GM18511 (cell line): ENCODE measurements at regions not wholly inside any gene's neighbourhood (a gene's known extent, or its start where the extent isn't known, plus 50 kb on each side); places are given as distances from the start of the nearest gene placed in this dataset.

ENCODE experiments used
- ATAC-seq: cut with Tn5 transposase; IDR thresholded peaks from one replicate; pipeline ENCODE4 v1.9.1; 2021; ENCODE audit warnings: mild to moderate bottlenecking, moderate library complexity; ENCODE audit not compliant: unreplicated experiment

DNA sequence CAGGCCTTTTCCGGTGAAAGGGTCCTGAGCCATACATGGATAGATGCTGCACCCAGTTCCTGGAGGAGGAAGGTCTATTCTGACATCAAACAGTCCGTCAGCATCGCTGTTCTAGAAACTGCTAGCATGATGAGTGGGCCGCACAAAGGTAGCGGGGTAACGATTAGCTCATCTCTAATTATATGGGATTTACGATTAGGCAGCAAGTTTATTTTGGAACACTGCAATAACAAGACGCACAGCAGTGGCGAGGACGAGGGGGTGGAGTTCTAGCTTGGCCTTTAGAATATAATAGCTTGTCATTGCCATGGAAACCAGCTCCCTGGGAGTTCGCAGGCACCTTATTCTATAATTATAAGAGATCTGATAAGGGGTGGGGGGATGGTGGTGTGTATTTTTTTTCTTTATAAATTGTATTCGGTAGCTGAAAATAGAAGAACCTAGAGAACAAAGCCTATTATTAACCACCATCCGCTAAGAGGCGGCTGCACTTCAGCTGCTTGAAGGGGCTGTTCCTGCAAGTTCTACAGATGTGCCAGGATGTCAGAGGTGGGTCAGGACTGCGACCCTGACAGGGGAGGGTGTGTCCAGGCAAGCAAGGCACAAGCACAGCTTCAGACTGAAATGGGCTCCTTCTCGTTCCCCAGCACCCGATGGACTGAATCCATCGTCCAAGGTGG lies 311.0 kb downstream of the AGTPBP1 start:
- ATAC-seq, result no peak

- no peak for ATAC-seq
Observed at GRCh38 chr9:85428230-85428629, 313.5 kb downstream of the AGTPBP1 start.

DNA sequence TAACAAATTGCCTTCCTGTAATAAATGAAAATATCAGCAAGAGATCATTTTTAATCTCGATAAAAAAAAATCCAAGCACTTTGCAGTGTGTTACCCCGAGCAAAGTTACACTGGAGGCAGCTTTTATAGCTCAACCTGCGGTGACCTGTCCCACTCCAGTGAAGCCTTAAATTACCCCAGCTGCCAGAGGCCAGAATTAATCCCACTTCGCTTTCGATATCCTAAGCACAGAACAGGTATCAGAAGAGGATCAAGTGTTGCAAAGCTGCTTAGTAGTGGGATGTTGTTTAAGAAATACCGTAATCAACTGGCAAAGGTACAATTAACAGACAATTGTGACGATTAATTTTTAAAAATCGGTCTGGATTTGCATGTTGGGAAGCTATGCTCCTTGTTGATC lies 314.0 kb downstream of the AGTPBP1 start:
- no peak for ATAC-seq

DNA sequence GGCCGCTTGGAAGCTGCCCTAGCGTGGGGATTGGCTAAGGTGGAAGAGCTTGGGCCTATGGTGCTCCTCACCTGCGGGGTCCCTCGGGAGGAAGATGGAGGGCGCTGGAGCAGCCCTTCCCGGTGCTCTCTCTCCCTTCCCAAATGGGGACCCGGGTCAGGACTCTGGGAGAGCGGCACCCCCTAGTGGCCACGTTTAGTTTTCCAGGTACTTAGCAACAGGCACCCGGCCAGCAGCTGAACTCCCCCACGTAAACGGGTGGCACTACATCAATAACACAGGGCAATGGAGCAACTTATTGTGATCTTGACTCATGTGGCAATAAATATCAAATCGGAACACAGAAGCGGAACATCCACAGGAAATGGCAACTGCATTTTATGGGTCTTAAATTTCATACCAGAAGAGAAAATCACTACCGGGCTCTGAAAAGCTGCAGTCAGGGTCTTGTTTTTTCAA lies 316.6 kb downstream of the AGTPBP1 start:
- peak; percentile 72 for ATAC-seq

- no peak for ATAC-seq
Observed at GRCh38 chr9:85423422-85423821, 318.3 kb downstream of the AGTPBP1 start.

GRCh38 chr9:85421641-85422040 lies 320.1 kb downstream of the AGTPBP1 start:
- no peak for ATAC-seq

DNA sequence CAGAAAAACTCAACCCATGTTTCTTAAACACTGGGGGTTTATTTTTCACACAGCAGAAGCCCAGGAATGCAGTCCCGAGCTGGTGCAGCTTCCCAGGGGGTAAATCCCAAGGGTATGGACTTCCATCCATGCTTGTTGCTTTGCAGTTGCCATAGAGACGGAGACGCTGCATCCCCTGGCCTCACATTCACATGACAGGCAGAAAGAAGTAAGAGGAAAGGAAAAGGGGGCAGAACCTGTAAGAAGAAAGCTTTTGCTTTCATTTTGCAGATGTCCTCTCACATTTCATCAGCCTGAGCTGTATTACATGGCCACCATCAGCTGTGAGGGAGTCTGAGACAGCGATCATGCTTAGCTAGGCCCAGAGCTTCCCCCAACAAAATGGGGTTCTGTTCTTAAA lies 321.0 kb downstream of the AGTPBP1 start:
- ATAC-seq, result no peak

DNA sequence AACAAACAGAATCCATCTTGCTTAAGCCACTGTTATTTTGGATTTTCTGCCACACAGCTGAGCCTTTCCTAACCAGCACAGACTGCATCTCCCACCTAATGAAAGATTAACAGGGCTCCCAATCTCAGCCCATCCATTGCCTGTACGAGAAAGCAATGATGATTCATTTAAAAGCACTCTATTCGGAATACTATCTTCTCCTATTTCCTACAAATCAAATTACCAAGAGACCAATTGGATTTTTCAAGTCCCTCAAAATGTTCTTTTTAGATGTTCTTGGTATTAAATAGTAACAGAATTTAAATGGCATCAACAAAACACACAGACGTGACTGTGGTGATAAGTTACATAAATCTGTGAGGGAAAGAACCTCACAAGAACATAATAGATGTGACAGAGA lies 324.1 kb downstream of the AGTPBP1 start:
- no peak for ATAC-seq

GRCh38 chr9:85416715-85417114 lies 325.0 kb downstream of the AGTPBP1 start:
- ATAC-seq, result no peak

DNA sequence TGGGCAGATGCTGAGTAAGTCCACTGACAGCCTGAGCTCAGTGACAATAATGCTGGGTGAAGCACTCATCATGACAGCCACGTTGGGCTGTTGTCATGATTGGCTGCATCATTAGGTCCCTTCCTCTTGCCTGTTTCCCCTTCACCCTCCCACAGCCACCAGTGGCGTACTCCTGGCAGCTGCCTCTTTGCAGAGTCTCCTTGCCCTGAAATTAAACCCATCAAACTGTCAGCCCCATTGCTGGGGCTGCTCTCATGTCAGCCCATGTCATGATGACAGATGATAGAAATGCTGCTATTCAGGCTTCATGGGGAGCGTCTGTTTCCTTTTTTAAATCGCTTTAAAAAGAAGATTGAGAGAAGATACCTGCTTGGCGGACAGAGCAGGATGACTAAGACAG lies 327.4 kb downstream of the AGTPBP1 start:
- ATAC-seq, result no peak

DNA sequence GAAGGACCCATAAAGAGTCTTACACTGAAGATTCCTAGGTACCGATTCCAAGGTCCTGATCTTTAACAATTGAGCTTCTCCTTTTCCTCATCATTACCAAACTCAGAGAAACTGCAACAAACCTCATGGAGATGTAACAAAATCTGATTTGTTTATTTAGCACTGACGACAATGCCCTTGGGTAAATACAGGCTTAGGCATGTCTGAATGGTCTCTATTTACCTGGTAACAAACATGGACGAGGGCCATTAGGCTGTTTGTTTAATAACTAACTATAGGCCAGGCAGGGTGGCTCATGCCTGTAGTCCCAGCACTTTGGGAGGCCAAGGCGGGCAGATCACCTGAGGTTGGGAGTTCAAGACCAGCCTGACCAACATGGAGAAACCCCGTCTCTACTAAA lies 333.3 kb downstream of the AGTPBP1 start:
- no peak for ATAC-seq

- no peak for ATAC-seq
Observed at GRCh38 chr9:85405566-85405950, 336.2 kb downstream of the AGTPBP1 start.

- no peak for ATAC-seq
Observed at GRCh38 chr9:85404911-85405565, 336.7 kb downstream of the AGTPBP1 start.

GRCh38 chr9:85402551-85402950 lies 339.2 kb downstream of the AGTPBP1 start:
- no peak for ATAC-seq

GRCh38 chr9:85401998-85402397 lies 339.8 kb downstream of the AGTPBP1 start:
- no peak for ATAC-seq

GRCh38 chr9:85397005-85397404 lies 344.7 kb downstream of the AGTPBP1 start:
- no peak for ATAC-seq

DNA sequence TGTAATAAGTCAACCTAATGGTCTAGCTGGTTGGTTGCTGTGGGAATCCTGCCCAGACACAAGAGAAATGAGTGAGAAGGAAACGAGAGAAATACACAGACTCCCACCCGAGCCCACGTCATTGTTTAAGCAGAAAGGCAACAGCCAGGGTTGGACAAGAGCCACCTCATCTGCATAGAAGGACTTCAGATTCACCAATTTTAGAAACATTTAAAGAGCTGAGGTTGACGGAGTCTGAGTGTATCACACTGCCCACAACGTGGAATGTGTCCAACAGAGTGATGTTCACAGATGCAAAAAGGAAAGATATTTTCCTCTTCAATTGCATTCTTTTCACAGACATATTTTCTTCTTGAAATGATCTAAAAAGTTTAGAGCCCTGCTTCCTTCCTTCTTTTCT lies 349.5 kb downstream of the AGTPBP1 start:
- ATAC-seq, result no peak

- no peak for ATAC-seq
Observed at GRCh38 chr9:85377731-85378289, 363.9 kb downstream of the AGTPBP1 start.

- ATAC-seq, result no peak
Observed at GRCh38 chr9:85368781-85369180, 373.0 kb downstream of the AGTPBP1 start.

DNA sequence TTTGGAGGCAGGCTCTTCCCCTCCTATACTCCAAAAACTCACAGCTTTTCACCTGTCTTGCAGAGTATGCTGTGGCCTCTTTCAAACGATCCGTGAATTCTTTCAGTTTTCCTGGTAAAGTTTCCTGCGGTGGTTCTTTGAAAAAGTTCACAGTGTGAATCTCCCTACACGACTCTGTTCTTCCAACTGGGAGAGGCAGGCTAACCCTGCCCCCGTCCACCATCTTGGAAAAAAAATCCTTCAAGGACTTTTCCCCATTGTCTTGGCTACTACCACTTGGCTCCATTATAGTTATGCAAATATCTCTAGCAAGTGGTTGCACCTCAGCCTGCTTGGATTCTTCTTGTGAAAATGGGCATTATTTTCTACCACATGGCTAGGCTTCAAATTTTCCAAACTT lies 382.6 kb downstream of the AGTPBP1 start:
- ATAC-seq, result no peak

GRCh38 chr9:85349046-85349445 lies 392.7 kb downstream of the AGTPBP1 start:
- ATAC-seq, result no peak

GRCh38 chr9:85347541-85347940 lies 394.2 kb downstream of the AGTPBP1 start:
- no peak for ATAC-seq
